Right atrium auricular region (tissue), 2 donors: ENCODE measurements at regions not wholly inside any gene's neighbourhood (a gene's known extent, or its start where the extent isn't known, plus 50 kb on each side); places are given as distances from the start of the nearest gene placed in this dataset.

Experiments used
- DNase-seq: peaks from one replicate; pipeline ENCODE4 v3.0.0-alpha.2; 2019; ENCODE audit warnings: low spot score
- H3K27ac ChIP-seq, 2 donors: fragments of 200-600 bp; sonication (generic); 1 replicate in 1 of 2; 2 replicates in 1 of 2; pipeline ENCODE4 v1.5.1; 2016 to 2019
- H3K27me3 ChIP-seq, 2 donors: fragments of 200-600 bp; sonication (generic); one replicate each; pipeline versions ENCODE4 v1.5.1 to v1.6.0; 2017 to 2019
- H3K36me3 ChIP-seq: fragments of 200-600 bp; sonication (generic); one replicate; pipeline ENCODE4 v1.5.1; 2016
- H3K4me1 ChIP-seq, 2 donors: fragments of 200-600 bp; sonication (generic); one replicate each; pipeline versions ENCODE4 v1.5.1 to v1.6.0; 2017 to 2019
- H3K4me3 ChIP-seq, 2 donors: fragments of 200-600 bp; sonication (generic); 1 replicate in 1 of 2; 2 replicates in 1 of 2; pipeline ENCODE4 v1.5.1; 2017 to 2019; ENCODE audit warnings: mild to moderate bottlenecking in 1 of 2, moderate library complexity in 1 of 2
- H3K9me3 ChIP-seq, 2 donors: fragments of 200-600 bp; sonication (generic); one replicate each; pipeline ENCODE4 v1.5.1; 2019
- TF ChIP-seq, protein P1 (sequence below), 2 donors: fragments of 200-600 bp; sonication (generic); IDR thresholded peaks; one replicate each; pipeline ENCODE4 v1.5.1; 2019; ENCODE audit warnings: antibody characterized with exemption in 2 of 2

DNA sequence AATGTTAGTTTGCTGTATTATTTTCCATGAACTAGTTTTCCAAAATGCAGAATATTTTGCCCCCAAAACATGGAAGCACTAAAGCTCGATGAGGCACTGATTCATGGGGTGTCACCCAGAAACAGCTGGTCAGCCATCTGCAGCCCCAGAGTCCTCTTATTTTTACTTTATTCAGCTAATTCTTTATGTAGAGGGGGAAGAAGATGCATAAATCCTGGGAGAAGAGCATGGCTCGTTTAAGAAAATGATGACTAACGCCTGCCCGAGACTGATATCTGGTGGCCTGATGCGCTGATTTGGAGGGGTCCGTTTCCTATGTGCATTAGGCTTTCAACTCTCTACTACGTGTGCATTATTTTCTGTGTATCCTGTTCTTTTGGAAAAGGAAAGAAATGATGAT, 390.3 kb upstream of the MEF2C start:
- Histone ChIP-seq H3K27me3 (no peaks in the 10 kb centered on the region), H3K36me3 (no peaks in the 10 kb centered on the region), H3K9me3 (no peaks in the 10 kb centered on the region), H3K4me3 (no peak overlapping the region), H3K27ac (no peak overlapping the region), H3K4me1 (no peaks in the 10 kb centered on the region)
- DNase-seq, result no peak
- TF ChIP-seq, protein P1, sequence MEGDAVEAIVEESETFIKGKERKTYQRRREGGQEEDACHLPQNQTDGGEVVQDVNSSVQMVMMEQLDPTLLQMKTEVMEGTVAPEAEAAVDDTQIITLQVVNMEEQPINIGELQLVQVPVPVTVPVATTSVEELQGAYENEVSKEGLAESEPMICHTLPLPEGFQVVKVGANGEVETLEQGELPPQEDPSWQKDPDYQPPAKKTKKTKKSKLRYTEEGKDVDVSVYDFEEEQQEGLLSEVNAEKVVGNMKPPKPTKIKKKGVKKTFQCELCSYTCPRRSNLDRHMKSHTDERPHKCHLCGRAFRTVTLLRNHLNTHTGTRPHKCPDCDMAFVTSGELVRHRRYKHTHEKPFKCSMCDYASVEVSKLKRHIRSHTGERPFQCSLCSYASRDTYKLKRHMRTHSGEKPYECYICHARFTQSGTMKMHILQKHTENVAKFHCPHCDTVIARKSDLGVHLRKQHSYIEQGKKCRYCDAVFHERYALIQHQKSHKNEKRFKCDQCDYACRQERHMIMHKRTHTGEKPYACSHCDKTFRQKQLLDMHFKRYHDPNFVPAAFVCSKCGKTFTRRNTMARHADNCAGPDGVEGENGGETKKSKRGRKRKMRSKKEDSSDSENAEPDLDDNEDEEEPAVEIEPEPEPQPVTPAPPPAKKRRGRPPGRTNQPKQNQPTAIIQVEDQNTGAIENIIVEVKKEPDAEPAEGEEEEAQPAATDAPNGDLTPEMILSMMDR (IDR thresholded peaks at IDR 0.05), result no peak

DNA sequence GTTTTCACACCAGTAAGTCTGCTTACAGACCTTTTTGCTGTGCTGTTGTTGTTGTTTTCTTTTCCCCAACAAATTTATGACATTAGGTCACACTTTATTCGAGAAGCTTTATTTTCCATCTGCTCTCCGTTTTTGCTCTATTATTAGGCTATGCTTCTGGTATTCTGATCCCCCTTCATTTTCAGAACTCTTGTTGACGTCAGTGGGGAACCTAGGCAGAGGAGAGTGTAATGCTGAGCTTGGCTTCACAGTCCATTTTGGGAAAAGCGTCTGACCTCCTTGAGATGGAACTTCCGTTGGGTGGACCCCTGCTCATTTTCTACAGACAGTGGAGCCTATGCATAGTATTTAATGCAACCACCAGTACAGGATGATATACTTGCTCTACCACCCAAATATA, 387.9 kb upstream of the MEF2C start:
- Histone ChIP-seq H3K27ac (no peak overlapping the region), H3K9me3 (no peaks in the 10 kb centered on the region), H3K4me1 (no peaks in the 10 kb centered on the region), H3K27me3 (no peaks in the 10 kb centered on the region), H3K4me3 (no peak overlapping the region), H3K36me3 (no peaks in the 10 kb centered on the region)
- no peak for DNase-seq
- TF ChIP-seq, protein P1 (IDR thresholded peaks at IDR 0.05), result no peak

DNA sequence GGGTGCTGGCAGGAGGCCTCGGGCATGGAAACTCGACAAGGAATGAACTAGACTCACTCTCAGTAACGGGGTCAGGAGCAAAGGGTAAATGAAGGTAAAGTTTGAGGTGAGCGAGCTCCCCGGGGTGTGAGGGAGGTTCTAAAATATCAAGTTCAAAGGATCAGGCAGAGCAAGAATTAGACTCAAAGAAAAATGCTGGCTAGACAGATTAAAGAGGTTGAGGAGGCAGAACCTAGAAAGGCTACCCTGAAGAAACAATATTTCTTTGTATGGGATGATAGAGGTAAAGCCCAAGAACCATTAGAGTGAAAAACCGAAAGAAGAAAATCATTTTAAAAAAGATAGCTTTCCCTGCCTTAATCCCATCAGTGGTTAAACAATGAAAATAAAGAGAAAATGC, 386.7 kb upstream of the MEF2C start:
- TF ChIP-seq, protein P1 (IDR thresholded peaks at IDR 0.05), result no peak
- Histone ChIP-seq H3K4me1 (no peaks in the 10 kb centered on the region), H3K27me3 (no peaks in the 10 kb centered on the region), H3K27ac (no peak overlapping the region), H3K36me3 (no peaks in the 10 kb centered on the region), H3K4me3 (no peak overlapping the region), H3K9me3 (no peaks in the 10 kb centered on the region)
- DNase-seq, result no peak

DNA sequence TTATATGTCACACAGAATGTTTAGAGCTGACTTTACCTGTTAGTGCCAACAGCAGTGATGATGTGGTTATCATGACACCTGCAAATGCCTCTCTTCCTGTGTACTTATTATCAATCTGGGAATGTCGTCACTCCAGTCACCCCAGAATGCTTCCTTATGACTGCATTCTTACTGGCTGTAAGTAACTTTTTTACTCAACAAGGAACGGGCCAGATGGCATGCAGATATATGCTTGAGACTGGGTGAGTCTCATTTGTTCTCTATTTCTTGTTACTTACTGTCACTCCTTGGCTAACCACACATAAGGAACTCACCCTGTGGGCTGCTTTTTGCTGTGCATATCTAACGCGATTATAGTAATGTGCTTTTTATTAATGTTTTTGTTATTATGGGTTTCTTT, 385.5 kb upstream of the MEF2C start:
- no peaks in the 10 kb centered on the region for H3K27me3 ChIP-seq
- no peak overlapping the region for H3K27ac ChIP-seq
- no peak for DNase-seq
- no peaks in the 10 kb centered on the region for H3K36me3 ChIP-seq
- no peaks in the 10 kb centered on the region for H3K4me1 ChIP-seq
- H3K4me3 ChIP-seq, result no peak overlapping the region
- no peaks in the 10 kb centered on the region for H3K9me3 ChIP-seq
- TF ChIP-seq, protein P1 (IDR thresholded peaks at IDR 0.05), result no peak

DNA sequence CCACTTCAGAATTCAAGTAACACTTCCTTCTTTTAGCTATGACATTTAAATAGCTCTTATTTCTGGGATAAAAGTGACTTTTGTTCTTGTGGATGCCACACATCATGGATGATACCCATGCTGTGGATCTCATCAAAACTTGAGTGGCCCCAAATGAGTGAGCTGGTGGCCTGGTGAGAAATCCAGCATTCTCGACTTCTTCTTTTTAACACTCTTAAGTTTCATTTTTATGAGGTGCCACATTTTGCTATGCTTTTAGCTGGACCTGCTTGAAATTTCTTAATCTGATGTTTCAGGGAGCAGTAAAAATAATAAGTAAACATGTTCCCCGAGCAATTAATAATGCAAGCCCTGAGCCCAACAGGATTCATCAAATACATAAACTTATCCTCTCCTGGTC, 384.8 kb upstream of the MEF2C start:
- Histone ChIP-seq H3K9me3 (no peaks in the 10 kb centered on the region), H3K4me1 (no peaks in the 10 kb centered on the region), H3K27ac (no peak overlapping the region), H3K36me3 (no peaks in the 10 kb centered on the region), H3K27me3 (no peaks in the 10 kb centered on the region), H3K4me3 (no peak overlapping the region)
- TF ChIP-seq, protein P1 (IDR thresholded peaks at IDR 0.05), result no peak
- DNase-seq, result no peak

DNA sequence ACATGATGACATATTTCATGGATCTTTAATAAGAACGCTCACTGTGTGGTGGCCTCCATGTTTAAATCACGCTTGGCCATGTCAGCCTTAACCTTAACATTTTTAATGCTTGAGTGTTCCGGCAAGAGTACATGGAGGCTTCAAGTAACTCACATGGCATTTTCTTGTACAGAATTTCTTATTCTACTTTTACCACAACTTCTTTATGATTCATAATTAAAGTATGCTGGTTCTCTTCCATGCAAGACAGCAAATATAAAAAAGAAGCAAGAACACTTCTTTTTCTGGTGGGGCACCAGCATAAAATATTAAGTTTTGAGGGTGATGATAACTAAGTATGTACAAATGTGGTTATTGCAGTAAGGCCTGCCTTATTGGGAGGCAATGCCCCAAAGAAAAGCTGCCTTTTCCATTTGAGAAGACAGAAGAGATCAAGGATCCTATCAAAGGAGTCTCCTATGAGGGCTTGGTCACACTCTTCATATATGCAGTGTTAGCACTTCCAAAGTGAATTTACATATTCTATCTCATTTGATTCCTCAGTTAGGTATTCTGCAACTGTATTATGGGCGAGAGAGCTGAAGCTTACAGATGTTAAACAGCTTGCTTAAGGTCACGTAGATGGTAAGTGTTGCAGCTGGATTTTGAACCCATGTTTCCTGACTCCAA, 382.7 kb upstream of the MEF2C start:
- Histone ChIP-seq H3K9me3 (no peaks in the 10 kb centered on the region), H3K27me3 (no peaks in the 10 kb centered on the region), H3K36me3 (no peaks in the 10 kb centered on the region), H3K4me1 (no peaks in the 10 kb centered on the region), H3K27ac (no peak overlapping the region), H3K4me3 (no peak overlapping the region)
- TF ChIP-seq, protein P1 (IDR thresholded peaks at IDR 0.05), result no peak
- DNase-seq, result no peak
